LNCAP (cell line): ENCODE measurements at regions not wholly inside any gene's neighbourhood (a gene's known extent, or its start where the extent isn't known, plus 50 kb on each side); places are given as distances from the start of the nearest gene placed in this dataset.

Experiments used
- TF ChIP-seq, protein P1 (sequence below): fragments of 450-650 bp; IDR thresholded peaks from 2 replicates; pipeline ENCODE4 v1.5.1; 2017; ENCODE audit warnings: mild to moderate bottlenecking

DNA sequence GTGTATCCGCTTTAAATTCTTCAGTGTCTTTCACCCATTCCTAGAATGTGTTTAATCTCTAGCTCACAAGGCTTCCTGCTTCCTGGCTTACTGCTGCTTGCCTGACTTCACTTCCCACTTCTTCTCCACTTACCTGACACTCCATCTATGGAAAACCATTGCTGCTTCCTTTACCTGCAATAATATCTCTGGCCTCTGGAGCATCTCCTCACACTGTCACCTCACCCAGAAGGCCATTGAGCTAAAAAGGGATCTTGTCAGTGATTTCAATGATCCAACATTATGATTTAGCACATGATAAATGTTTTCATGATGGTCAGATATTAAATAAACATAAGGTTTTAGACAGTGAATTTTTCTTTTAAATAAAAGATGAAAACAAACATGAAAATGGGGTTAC is 281.1 kb downstream of the MRPS30 start:
- TF ChIP-seq, protein P1, sequence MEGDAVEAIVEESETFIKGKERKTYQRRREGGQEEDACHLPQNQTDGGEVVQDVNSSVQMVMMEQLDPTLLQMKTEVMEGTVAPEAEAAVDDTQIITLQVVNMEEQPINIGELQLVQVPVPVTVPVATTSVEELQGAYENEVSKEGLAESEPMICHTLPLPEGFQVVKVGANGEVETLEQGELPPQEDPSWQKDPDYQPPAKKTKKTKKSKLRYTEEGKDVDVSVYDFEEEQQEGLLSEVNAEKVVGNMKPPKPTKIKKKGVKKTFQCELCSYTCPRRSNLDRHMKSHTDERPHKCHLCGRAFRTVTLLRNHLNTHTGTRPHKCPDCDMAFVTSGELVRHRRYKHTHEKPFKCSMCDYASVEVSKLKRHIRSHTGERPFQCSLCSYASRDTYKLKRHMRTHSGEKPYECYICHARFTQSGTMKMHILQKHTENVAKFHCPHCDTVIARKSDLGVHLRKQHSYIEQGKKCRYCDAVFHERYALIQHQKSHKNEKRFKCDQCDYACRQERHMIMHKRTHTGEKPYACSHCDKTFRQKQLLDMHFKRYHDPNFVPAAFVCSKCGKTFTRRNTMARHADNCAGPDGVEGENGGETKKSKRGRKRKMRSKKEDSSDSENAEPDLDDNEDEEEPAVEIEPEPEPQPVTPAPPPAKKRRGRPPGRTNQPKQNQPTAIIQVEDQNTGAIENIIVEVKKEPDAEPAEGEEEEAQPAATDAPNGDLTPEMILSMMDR = no peak

DNA sequence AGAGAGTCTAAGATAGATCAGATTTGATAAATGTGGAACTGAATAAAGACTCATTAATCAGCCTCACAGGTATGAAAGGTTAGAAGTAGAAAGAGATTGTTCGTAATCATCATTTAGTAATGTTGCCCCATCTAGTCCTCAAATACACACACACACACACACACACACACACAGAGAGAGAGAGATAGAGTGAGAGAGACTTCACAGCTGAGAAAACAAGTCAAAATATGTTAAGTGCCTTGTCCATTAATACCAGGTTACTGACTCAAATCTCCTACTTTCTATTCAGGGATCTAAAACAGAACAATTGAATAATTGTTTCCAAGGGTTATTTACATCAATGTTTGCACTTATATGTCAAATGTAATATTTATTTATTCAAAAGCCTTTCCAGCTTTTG is 284.6 kb downstream of the MRPS30 start:
- TF ChIP-seq, protein P1 = no peak

DNA sequence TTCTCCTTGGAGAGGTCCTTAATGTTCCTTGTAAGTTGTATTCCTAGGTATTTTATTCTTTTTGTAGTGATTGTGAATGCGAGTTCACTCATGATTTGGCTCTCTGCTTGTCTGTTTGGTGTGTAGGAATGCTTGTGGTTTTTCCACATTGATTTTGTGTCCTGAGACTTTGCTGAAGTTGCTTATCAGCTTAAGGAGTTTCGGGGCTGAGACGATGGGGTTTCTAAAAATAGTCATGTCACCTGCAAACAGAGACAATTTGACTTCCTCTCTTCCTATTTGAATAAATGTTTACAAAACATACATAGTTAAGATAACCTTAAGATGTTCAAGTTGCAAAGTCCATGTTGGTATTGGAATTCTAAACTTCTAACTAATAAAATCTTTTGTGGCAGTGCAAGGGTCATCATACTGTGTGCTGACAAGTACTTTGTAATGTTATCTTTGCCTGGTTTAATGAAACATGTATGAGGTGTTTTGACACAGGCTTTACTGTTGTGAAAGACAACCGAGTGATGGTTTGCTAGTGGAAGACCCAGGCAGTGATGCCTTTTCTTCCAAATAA is 286.2 kb downstream of the MRPS30 start:
- TF ChIP-seq, protein P1 = no peak

DNA sequence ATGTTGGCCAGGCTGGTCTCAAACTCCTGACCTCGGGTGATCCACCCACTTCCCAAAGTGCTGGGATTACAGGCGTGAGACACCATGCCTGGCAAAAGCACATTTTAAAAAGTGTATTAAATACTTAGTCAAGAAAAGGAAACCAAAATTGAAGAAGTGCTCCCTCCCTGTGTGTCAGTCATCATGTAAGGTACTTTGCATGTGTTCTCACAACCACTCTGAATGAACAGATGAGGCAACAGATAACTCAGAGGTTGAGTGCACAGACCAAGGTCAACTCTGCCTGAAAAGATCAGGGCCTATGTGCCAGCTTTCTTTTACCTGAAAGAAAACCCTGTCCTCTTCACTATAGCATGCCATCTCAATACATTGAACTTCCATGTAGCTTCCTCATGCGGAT is 289.7 kb downstream of the MRPS30 start:
- TF ChIP-seq, protein P1 = no peak

- TF ChIP-seq, protein P1 = no peak
Observed at GRCh38 chr5:45101146-45101545, 292.4 kb downstream of the MRPS30 start.

- TF ChIP-seq, protein P1 = no peak
Observed at GRCh38 chr5:45105491-45105994, 296.8 kb downstream of the MRPS30 start.

DNA sequence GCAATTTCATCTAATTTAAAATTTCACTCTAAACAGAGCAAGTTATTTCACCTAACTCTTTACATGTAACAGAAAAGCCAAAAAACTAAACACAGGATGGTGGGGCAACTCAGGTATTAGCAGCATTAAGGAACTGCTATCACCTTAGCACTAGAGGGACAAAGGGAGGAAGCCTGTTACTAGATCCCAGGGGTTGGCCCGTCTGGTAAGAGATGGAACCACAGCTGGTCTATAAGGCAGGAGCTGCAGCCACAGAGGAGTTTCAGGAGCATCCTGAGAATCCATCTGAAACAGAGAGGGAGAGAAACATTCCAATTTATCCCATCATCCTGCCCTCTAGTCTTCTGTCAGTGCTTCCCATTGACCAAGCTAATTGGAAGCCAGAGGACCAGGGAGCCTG is 300.3 kb downstream of the MRPS30 start:
- TF ChIP-seq, protein P1 = no peak

DNA sequence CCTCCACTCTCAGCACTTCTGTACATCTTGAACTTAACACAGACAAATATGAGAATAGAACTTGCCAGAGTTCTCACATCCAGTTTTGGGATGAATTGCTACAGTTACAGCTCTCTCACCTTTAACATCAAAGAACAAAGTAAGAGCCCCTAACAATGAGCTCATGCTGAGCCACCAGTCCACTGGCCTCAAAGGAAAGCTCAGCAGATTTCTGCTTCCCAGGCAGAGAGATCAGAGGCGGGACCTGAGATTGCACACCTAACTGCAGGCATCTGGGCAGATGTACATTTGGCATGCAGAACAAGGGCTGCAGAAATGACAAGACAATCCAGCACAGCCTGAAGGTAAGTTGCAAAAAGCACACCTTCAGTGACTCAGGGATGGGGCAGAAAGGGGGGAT is 300.9 kb downstream of the MRPS30 start:
- TF ChIP-seq, protein P1 = no peak
